K562 (cell line): ENCODE measurements at regions not wholly inside any gene's neighbourhood (a gene's known extent, or its start where the extent isn't known, plus 50 kb on each side); places are given as distances from the start of the nearest gene placed in this dataset.

ENCODE experiments used
- ATAC-seq: fragments of 200-7000 bp; cut with Tn5 transposase; 3 replicates; pipeline ENCODE4 v1.9.1; 2020; ENCODE audit warnings: moderate library complexity
- BruUV-seq: library from RNA; stranded (reverse); fragments of 400-500 nt; replicated peaks from 2 replicates; lab custom pipeline; 2021; lab: Mats Ljungman, UMichigan
- CTCF ChIA-PET: fragments of 300-600 bp; formaldehyde crosslinking; extraction: SDS; loops from one replicate; lab custom pipeline; 2021; ENCODE audit warnings: low intra/inter-chr PET ratio; lab: Yijun Ruan, JAX
- POLR2A ChIA-PET: fragments of 300-600, 350-650 bp; sonication (Branson Sonifier 250); formaldehyde crosslinking; extraction: SDS; loops from one replicate; lab custom pipeline; 2021; ENCODE audit warnings: antibody characterized with exemption, inconsistent platforms; lab: Yijun Ruan, JAX
- DNase-seq, 4 experiments: peaks; one replicate each; pipeline versions ENCODE4 v3.0.0 to v3.0.0-alpha.2; 2011 to 2018; ENCODE audit warnings: low spot score in 3 of 4, mixed read lengths in 3 of 4; ENCODE audit errors: extremely low read depth in 1 of 4
- FAIRE-seq: peaks from 2 replicates; lab custom pipeline; 2011; peaks lifted over from hg19 to GRCh38; lab: Jason Lieb, UNC
- H2AFZ ChIP-seq: 2 replicates; pipeline ENCODE4 v1.6.0; 2011; ENCODE audit warnings: low read depth, low read length, control low read depth, inconsistent platforms
- H3K27ac ChIP-seq: fragments of 200-600 bp; 3 replicates; pipeline ENCODE4 v1.8.0; 2011; ENCODE audit warnings: low read depth, mild to moderate bottlenecking, control low read depth, inconsistent platforms, low read length, moderate library complexity, mixed read lengths; ENCODE audit errors: extremely low read depth
- H3K27me3 ChIP-seq, 2 experiments: fragments of 300-600 bp in 1 of 2; 2 replicates in 1 of 2; 3 replicates in 1 of 2; pipeline versions ENCODE4 v1.6.0 to v1.8.0; 2011; ENCODE audit warnings: inconsistent platforms in 2 of 2, low read length in 2 of 2, mild to moderate bottlenecking in 1 of 2, mixed read lengths in 1 of 2, moderate library complexity in 1 of 2; ENCODE audit not compliant: control insufficient read depth in 2 of 2, insufficient read depth in 2 of 2
- H3K36me3 ChIP-seq: fragments of 300-600 bp; 3 replicates; pipeline ENCODE4 v1.8.0; 2011; ENCODE audit warnings: mild to moderate bottlenecking, low read length, inconsistent platforms; ENCODE audit not compliant: control insufficient read depth, insufficient read depth
- H3K4me1 ChIP-seq, 2 experiments: fragments of 200-600 bp in 1 of 2; replicated peaks in 1 of 2; 2 replicates in 1 of 2; 3 replicates in 1 of 2; pipeline versions ENCODE4 v1.5.1 to v1.8.0; 2011; ENCODE audit warnings: inconsistent platforms in 2 of 2, low read length in 2 of 2, mild to moderate bottlenecking in 1 of 2, mixed read lengths in 1 of 2, moderate library complexity in 1 of 2; ENCODE audit not compliant: control insufficient read depth in 2 of 2, insufficient read depth in 2 of 2
- H3K4me2 ChIP-seq: 2 replicates; pipeline ENCODE4 v1.6.1; 2011; ENCODE audit warnings: low read length, control low read depth, inconsistent platforms, mixed read lengths; ENCODE audit not compliant: insufficient read depth
- H3K4me3 ChIP-seq: fragments of 200-600 bp; sonication (generic), shearing (Covaris generic); 2 replicates; pipeline ENCODE4 v1.5.1; 2016; ENCODE audit warnings: control low read depth, inconsistent platforms
- H3K79me2 ChIP-seq: fragments of 200-600 bp; 3 replicates; pipeline ENCODE4 v1.8.0; 2011; ENCODE audit warnings: low read length, inconsistent platforms; ENCODE audit not compliant: control insufficient read depth, insufficient read depth
- H3K9ac ChIP-seq, 2 experiments: 2 replicates each; pipeline versions ENCODE4 v1.6.0 to v1.6.1; 2011; ENCODE audit warnings: low read depth in 2 of 2, low read length in 2 of 2, control low read depth in 1 of 2, inconsistent platforms in 1 of 2, mild to moderate bottlenecking in 1 of 2, mixed read lengths in 1 of 2; ENCODE audit not compliant: insufficient read depth in 1 of 2
- H3K9me1 ChIP-seq: one replicate; pipeline ENCODE4 v1.6.0; 2011; ENCODE audit warnings: inconsistent platforms, mild to moderate bottlenecking, low read length, moderate library complexity; ENCODE audit not compliant: control insufficient read depth, insufficient read depth
- H3K9me3 ChIP-seq: replicated peaks from 2 replicates; pipeline ENCODE4 v1.5.1; 2011; ENCODE audit warnings: low read depth, low read length, inconsistent platforms; ENCODE audit not compliant: control insufficient read depth, insufficient read depth
- H4K20me1 ChIP-seq: replicated peaks from 2 replicates; pipeline ENCODE4 v1.6.1; 2011; ENCODE audit warnings: low read length, inconsistent platforms, mixed read lengths; ENCODE audit not compliant: control insufficient read depth, insufficient read depth
- CHCHD3 ChIP-seq: fragments of 250-450 bp; sonication (Bioruptor Pico); IDR thresholded peaks from 2 replicates; pipeline ENCODE4 v2.1.2; 2022; ENCODE audit warnings: mild to moderate bottlenecking
- CTCFL ChIP-seq: IDR thresholded peaks from 2 replicates; pipeline ENCODE4 v1.6.1; 2011; ENCODE audit warnings: borderline replicate concordance, low read depth, mild to moderate bottlenecking, moderate library complexity, low read length; ENCODE audit not compliant: insufficient read depth, poor library complexity, severe bottlenecking
- HDAC2 ChIP-seq: fragments of 450-650 bp; IDR thresholded peaks from 2 replicates; pipeline ENCODE4 v1.6.1; 2016; ENCODE audit warnings: mild to moderate bottlenecking
- HMGN3 ChIP-seq: IDR thresholded peaks from 2 replicates; pipeline ENCODE4 v1.6.1; 2011; ENCODE audit warnings: borderline replicate concordance, low read depth, mild to moderate bottlenecking, mixed read lengths, low read length; ENCODE audit not compliant: insufficient read length; ENCODE audit errors: extremely low read depth
- HNRNPLL ChIP-seq: fragments of 200-400 bp; formaldehyde crosslinking; IDR thresholded peaks from 2 replicates; pipeline ENCODE4 v1.6.1; 2017; ENCODE audit warnings: low read length, low read depth, mild to moderate bottlenecking; ENCODE audit not compliant: poor library complexity, severe bottlenecking
- KAT8 ChIP-seq: fragments of 450-650 bp; IDR thresholded peaks from 2 replicates; pipeline ENCODE4 v1.6.1; 2016; ENCODE audit warnings: low read depth, mild to moderate bottlenecking
- KDM2B ChIP-seq: fragments of 250-450 bp; sonication (Bioruptor Pico); IDR thresholded peaks from 2 replicates; pipeline ENCODE4 v1.8.0; 2021; ENCODE audit warnings: mild to moderate bottlenecking, moderate library complexity
- MTA1 ChIP-seq: fragments of 450-650 bp; IDR thresholded peaks from 2 replicates; pipeline ENCODE4 v1.6.1; 2017; ENCODE audit warnings: borderline replicate concordance
- POLR2B ChIP-seq: fragments of 450-650 bp; IDR thresholded peaks from 2 replicates; pipeline ENCODE4 v1.6.1; 2018; ENCODE audit warnings: low read depth; ENCODE audit not compliant: partially characterized antibody
- RAD21 ChIP-seq, 2 experiments: fragments of 250-450 bp in 1 of 2; fragments of 450-650 bp in 1 of 2; sonication (Bioruptor Pico) in 1 of 2; formaldehyde crosslinking in 1 of 2; IDR thresholded peaks in 1 of 2; conservative IDR thresholded peaks in 1 of 2; 2 replicates each; pipeline versions ENCODE4 v1.4.0 to v1.8.0; 2020 to 2022; ENCODE audit warnings: mild to moderate bottlenecking in 2 of 2, moderate library complexity in 1 of 2
- SMC3 ChIP-seq: conservative IDR thresholded peaks from 2 replicates; pipeline ENCODE4 v1.6.1; 2011; ENCODE audit warnings: low read depth, low read length, improper control_type of control experiment; ENCODE audit not compliant: insufficient read depth
- TRIM24 ChIP-seq, 2 experiments: fragments of 450-650 bp; IDR thresholded peaks; 2 replicates each; pipeline ENCODE4 v1.6.1; 2016
- WGBS: fragments of 100-300 bp; shearing (Covaris generic); methylation state at CpG from one replicate; pipeline ENCODE4 v1.1.6; 2016; ENCODE audit warnings: low coverage, mixed read lengths; ENCODE audit not compliant: insufficient coverage; ENCODE audit errors: missing lambda C conversion rate; 5-methylcytosine and 5-hydroxymethylcytosine counted together
- in situ Hi-C: fragments of 300-500 bp; cut with MboI; formaldehyde crosslinking; loops from 4 replicates; pipeline ENCODE4 v1.15.0; 2018; ENCODE audit warnings: inconsistent platforms, mixed read lengths
- intact Hi-C: fragments of 100-400 bp; cut with micrococcal nuclease; formaldehyde crosslinking; loops from 2 replicates; pipeline ENCODE4 v1.14.2; 2022
- TF ChIP-seq, protein P1 (sequence below), 3 experiments: IDR thresholded peaks in 2 of 3; conservative IDR thresholded peaks in 1 of 3; 2 replicates each; pipeline ENCODE4 v1.5.1; 2011 to 2012; ENCODE audit warnings: low read length in 3 of 3, mild to moderate bottlenecking in 3 of 3, control low read depth in 2 of 3, improper control_type of control experiment in 1 of 3, inconsistent platforms in 1 of 3, low read depth in 1 of 3, mixed read lengths in 1 of 3, moderate library complexity in 1 of 3; ENCODE audit not compliant: insufficient read depth in 2 of 3

DNA sequence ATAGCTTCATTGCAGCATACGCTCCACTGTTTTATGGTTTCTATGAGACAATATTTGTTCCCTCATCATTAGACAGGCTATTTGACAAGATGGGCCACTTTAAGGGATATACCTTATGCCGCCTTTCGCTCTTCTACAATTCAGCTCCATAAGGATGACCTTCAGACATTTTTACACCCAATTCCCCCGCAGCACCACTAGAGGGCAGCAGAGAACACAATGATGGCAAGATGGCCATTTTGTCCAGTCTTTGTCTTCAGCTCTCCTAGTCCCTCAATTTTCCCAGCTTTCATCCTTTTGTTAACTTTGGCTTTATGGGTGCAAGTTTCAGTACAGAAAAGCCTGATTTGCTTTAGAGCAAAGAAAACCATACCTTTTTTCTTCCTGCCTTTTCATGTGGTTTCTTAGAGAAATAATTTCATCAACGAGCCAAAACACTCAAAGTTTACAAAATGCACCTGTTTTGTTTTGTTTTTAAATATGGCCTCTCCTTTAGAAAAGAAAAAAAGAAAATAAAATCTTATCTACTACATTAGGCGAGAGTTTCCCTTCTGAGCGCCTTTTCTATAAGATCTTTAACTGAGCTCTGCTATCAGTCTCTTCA lies 355.3 kb downstream of the TOX3 start:
- H3K4me1 ChIP-seq = no peaks in the 10 kb centered on the region
- intact Hi-C loops = loop anchor here (1.0 kb wide), 2 partner anchors 721 to 831 kb away; no protein-coding TSS in a partner anchor
- no peaks in the 10 kb centered on the region for H3K9me1 ChIP-seq
- no peaks in the 10 kb centered on the region for H3K79me2 ChIP-seq
- peak; percentile 59 to 74 (median 69) for DNase-seq
- in situ Hi-C loops = loop anchor here (25.0 kb wide), 1 partner anchor 1321 kb away; the partner anchor contains the start of gene AKTIP
- no peak overlapping the region for H3K27ac ChIP-seq
- H3K27me3 ChIP-seq = no peaks in the 10 kb centered on the region
- ChIA-PET CTCF (interaction anchor here (2.8 kb wide), 1 partner anchor 831 kb away, joined by 9 read pairs; no protein-coding TSS in a partner anchor), POLR2A (interaction anchor here (0.7 kb wide), 1 partner anchor 1530 kb away, joined by 4 read pairs; no protein-coding TSS in a partner anchor)
- no peak overlapping the region for H3K9ac ChIP-seq
- no peak overlapping the region for H3K4me2 ChIP-seq
- FAIRE-seq = peak; percentile 90
- WGBS = 26% methylated on average over 7 of the region's 7 CpGs
- H3K36me3 ChIP-seq = no peaks in the 10 kb centered on the region
- no peaks in the 10 kb centered on the region for H3K9me3 ChIP-seq
- no peaks in the 10 kb centered on the region for H4K20me1 ChIP-seq
- peak; percentile 54; the same call in 2 of the 3 replicates for ATAC-seq
- BruUV-seq = no TSS peak
- H3K4me3 ChIP-seq = no peak overlapping the region
- 0 out of 2 replicates have a peak overlapping the region, but pooled peaks have one; percentile 42 for H2AFZ ChIP-seq
- TF ChIP-seq HNRNPLL (no peak), KAT8 (no peak), POLR2B (no peak), CHCHD3 (CRISPR knock-in tag) (no peak), HMGN3 (no peak), RAD21 (CRISPR knock-in tag; conservative IDR thresholded peaks at IDR 0.05 in 1 of 2, IDR thresholded peaks at IDR 0.05 in 1 of 2) (peak; percentile 65 to 75), KDM2B (CRISPR knock-in tag) (no peak), TRIM24 (IDR thresholded peaks at IDR 0.05) (no peak), HDAC2 (no peak), SMC3 (peak; percentile 69), MTA1 (no peak), CTCFL (peak; percentile 46)
- TF ChIP-seq, protein P1, sequence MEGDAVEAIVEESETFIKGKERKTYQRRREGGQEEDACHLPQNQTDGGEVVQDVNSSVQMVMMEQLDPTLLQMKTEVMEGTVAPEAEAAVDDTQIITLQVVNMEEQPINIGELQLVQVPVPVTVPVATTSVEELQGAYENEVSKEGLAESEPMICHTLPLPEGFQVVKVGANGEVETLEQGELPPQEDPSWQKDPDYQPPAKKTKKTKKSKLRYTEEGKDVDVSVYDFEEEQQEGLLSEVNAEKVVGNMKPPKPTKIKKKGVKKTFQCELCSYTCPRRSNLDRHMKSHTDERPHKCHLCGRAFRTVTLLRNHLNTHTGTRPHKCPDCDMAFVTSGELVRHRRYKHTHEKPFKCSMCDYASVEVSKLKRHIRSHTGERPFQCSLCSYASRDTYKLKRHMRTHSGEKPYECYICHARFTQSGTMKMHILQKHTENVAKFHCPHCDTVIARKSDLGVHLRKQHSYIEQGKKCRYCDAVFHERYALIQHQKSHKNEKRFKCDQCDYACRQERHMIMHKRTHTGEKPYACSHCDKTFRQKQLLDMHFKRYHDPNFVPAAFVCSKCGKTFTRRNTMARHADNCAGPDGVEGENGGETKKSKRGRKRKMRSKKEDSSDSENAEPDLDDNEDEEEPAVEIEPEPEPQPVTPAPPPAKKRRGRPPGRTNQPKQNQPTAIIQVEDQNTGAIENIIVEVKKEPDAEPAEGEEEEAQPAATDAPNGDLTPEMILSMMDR (IDR thresholded peaks at IDR 0.05 in 2 of 3, conservative IDR thresholded peaks at IDR 0.05 in 1 of 3; ENCODE audit: insufficient read depth in 2 of 3, low read depth in 1 of 3, low read length in 3 of 3) = peak; percentile 60 to 79 (median 76)
